C4-2B (cell line): ENCODE measurements at regions not wholly inside any gene's neighbourhood (a gene's known extent, or its start where the extent isn't known, plus 50 kb on each side); places are given as distances from the start of the nearest gene placed in this dataset.

Experiments used
- H3K27ac ChIP-seq: fragments of 450-650 bp; 2 replicates; pipeline ENCODE4 v1.5.1; 2017
- CTCF ChIP-seq: fragments of 450-650 bp; conservative IDR thresholded peaks from 2 replicates; pipeline ENCODE4 v1.5.1; 2017; ENCODE audit warnings: mild to moderate bottlenecking
- ZFX ChIP-seq: fragments of 450-650 bp; IDR thresholded peaks from 2 replicates; pipeline ENCODE4 v1.6.1; 2017

DNA sequence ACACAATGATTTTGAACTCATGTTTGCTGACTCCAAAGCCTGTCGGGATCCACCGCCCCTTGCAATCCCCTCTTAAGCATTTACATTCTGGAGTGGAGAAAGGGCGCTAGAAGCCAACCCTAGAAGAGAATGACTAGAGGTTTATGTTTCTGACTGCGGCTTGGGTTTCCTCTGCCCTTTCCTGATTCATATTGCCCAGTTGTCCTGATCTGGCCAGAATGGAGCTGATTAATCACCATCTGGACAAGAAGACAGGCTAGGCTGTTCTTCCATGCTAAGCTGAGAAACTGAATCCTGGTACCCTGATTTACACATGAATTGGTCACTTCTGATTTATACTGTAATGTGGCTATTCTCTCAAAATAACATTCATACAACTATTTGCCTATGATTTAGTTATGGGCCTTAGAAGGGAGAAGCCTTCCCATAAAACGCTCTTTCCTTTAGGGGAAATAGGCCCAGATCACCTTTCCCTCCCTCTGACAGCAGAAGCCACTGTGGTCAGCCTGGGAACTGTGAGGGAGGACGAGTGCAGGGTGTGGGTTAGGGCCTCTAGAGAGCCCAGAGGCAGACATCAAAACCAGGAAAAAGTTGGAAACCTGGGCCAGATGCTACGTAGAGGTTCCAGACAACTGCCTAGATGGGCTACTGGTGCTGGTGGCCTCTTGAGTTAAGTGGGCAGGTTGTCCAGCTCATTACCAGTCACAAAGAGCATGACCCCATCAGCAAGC is 199.2 kb upstream of the PRDM1 start:
- TF ChIP-seq ZFX (no peak), CTCF (no peak)
- H3K27ac ChIP-seq = no peak overlapping the region

GRCh38 chr6:105886066-105886813 is 199.9 kb upstream of the PRDM1 start:
- TF ChIP-seq ZFX = no peak
- no peak for TF ChIP-seq CTCF
- no peak overlapping the region for H3K27ac ChIP-seq

DNA sequence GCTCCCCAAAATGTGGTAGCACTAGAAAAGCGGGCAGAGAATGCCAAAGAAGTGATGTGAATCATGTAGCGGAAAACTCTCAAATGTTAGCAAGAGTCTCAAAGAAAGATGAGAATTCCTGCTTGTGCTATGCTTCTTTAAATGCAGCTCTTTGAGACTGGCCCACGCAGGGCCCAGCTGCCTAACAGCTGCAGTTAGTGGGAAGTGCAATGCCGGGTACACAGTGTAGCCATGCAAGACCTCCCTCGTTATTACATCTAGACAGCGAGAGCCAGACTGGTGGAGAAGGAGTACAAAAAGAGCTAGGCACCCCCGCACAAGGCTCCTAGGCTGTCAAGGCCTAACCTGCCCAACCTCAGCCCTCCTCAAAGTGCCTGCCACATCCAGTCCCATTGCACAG is 201.7 kb upstream of the PRDM1 start:
- H3K27ac ChIP-seq = no peak overlapping the region
- TF ChIP-seq CTCF = no peak
- no peak for TF ChIP-seq ZFX

DNA sequence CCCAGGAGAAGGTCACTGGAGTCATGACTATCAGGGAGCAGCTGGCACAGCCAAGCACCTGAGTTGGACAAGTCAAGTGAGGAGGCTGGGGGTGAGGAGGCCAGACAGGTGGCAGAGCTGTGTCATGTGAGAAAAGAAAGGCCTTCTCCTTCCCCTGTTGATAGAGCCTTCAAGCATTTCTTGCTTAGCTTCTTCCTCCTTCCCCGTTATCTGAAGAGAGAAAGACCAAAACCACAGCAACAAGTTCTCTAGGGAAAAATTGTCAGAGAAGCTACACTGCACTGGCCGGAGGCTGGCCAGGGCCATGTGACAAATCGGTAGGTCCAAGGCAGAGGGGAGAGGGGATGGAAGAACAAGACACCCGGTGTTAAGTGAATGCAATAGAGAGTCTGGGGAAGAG is 202.1 kb upstream of the PRDM1 start:
- no peak overlapping the region for H3K27ac ChIP-seq
- TF ChIP-seq ZFX = no peak
- no peak for TF ChIP-seq CTCF

- no peak overlapping the region for H3K27ac ChIP-seq
- TF ChIP-seq ZFX (no peak), CTCF (no peak)
Measured at GRCh38 chr6:105882828-105883227, 203.3 kb upstream of the PRDM1 start.

DNA sequence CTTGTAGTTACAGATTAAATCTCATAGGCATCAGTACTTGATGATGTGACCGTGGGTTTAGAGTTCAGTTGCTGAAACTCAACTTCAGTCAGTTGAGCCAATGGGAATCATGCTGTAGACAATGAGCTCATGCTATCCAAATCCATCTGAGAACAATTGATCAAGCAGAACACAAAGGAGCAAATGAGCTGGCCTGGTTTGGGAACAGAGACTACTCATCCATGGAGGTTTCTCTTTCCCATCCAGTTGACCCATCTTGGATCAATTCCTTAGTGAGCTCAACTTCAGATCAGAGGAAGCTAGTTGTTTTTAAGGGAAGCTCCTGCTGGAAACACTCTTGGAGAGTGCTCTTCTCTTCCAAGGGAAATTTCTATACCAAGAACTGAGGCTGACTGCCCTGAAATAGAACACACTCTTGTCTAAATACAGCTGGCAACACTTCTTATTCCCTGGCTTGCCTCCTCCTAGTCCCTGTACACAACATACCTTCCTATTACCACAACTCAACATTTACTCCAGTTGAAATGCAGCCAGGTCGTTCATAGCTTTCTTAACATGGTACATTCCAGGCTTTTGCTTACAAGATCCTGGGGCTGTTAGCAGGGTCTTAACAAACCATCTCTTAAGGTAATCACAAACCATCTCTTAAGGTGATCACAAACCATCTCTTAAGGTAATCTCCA is 203.9 kb upstream of the PRDM1 start:
- H3K27ac ChIP-seq = no peak overlapping the region
- TF ChIP-seq CTCF = no peak
- no peak for TF ChIP-seq ZFX

GRCh38 chr6:105881608-105882007 is 204.5 kb upstream of the PRDM1 start:
- TF ChIP-seq ZFX (no peak), CTCF (no peak)
- no peak overlapping the region for H3K27ac ChIP-seq
